ENCODE measurements at regions not wholly inside any gene's neighbourhood (a gene's known extent, or its start where the extent isn't known, plus 50 kb on each side); places are given as distances from the start of the nearest gene placed in this dataset.

DNA sequence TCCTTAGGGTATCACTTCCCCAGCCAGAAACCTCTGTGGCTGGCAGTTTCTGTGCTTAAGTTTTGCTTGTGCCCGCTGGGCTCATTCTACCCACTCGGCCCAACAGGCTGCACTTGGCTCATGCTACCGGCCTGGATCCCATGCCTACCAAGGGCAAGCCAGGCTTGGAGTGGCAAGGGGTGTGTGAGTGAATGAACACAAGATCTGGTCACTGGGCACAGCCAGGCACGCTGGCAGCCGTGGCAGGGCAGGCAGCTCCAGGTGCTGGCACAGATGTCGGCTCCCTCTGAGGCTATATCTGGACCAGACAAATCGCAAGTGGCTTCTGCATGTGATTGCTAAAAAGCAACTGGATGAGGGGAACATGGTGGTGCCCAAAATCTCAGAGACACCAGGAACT, 740.5 kb upstream of the B3GALT2 start:
- no peak overlapping the region for H3K4me3 ChIP-seq (ENCODE audit: control insufficient read depth, low read depth, low read length)
- DNase-seq (ENCODE audit: low read depth), result no peak

DNA sequence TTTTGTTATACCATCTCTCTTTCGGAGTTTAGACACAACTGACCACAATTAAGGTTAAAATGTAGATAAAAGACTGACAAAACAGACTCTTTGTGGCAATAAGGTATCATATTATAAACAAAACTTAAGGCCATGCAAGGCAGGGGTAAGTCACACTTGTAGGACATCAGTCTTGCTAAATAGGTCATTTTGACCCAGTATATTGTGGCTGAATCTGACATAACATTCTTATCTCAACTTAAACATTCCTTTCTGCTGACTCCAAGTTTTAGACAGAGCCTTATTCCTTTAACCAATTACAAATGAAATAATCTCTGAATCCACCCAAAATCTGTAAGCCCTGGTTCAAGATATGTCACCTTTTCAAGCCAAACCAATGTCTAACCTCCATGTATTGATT, 733.4 kb upstream of the B3GALT2 start:
- H3K4me3 ChIP-seq (ENCODE audit: control insufficient read depth, low read depth, low read length), result no peak overlapping the region
- no peak for DNase-seq (ENCODE audit: low read depth)
- TF ChIP-seq, protein P1, sequence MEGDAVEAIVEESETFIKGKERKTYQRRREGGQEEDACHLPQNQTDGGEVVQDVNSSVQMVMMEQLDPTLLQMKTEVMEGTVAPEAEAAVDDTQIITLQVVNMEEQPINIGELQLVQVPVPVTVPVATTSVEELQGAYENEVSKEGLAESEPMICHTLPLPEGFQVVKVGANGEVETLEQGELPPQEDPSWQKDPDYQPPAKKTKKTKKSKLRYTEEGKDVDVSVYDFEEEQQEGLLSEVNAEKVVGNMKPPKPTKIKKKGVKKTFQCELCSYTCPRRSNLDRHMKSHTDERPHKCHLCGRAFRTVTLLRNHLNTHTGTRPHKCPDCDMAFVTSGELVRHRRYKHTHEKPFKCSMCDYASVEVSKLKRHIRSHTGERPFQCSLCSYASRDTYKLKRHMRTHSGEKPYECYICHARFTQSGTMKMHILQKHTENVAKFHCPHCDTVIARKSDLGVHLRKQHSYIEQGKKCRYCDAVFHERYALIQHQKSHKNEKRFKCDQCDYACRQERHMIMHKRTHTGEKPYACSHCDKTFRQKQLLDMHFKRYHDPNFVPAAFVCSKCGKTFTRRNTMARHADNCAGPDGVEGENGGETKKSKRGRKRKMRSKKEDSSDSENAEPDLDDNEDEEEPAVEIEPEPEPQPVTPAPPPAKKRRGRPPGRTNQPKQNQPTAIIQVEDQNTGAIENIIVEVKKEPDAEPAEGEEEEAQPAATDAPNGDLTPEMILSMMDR (conservative IDR thresholded peaks at IDR 0.05; ENCODE audit: control insufficient read depth, insufficient read depth, low read depth, low read length), result no peak

More for the DNA sequence above, 740.5 kb upstream of the B3GALT2 start:
- TF ChIP-seq, protein P1 (conservative IDR thresholded peaks at IDR 0.05; ENCODE audit: control insufficient read depth, insufficient read depth, low read depth, low read length), result no peak

DNA sequence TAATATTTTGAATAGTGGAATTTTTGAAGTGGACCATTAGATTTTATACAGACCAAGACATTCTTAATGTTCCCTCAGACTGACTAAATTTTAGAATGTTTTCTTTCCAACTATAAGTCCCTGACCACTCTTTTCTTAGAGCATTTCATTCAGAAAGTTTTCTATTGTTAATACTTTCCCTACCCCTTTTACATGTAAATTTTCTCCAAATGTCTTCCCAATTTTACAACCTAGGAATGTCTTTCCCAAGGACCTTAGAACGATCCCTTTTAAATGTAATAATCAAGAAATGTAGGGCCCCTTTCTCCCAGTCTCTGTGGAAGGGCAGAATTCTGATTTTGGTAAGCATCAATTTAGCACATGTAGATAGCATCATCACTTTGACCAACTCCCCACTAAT, 730.0 kb upstream of the B3GALT2 start:
- TF ChIP-seq, protein P1 (conservative IDR thresholded peaks at IDR 0.05; ENCODE audit: control insufficient read depth, insufficient read depth, low read depth, low read length), result no peak
- no peak for DNase-seq (ENCODE audit: low read depth)

DNA sequence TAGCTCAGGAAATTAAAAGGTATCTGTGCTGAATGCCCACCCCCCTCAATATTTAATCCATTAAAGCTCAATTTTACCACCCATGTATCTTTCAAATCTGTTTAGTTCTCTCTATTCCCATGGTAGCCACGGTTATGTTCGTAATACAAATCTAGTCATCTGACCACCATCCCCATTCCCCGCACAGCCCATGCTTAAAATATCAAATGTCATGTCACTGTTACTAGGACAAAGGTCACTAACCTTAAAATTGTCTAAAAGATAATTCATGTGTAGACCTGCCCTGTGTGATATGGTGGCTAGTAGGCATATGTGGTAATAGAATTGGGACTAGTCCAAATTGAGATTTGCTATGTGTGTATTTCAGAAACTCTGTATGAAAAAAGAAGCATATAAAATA, 728.5 kb upstream of the B3GALT2 start:
- TF ChIP-seq, protein P1 (conservative IDR thresholded peaks at IDR 0.05; ENCODE audit: control insufficient read depth, insufficient read depth, low read depth, low read length), result no peak
- H3K4me3 ChIP-seq (ENCODE audit: control insufficient read depth, low read depth, low read length), result no peak overlapping the region
- DNase-seq (ENCODE audit: low read depth), result no peak

More for the DNA sequence above, 730.0 kb upstream of the B3GALT2 start:
- H3K4me3 ChIP-seq (ENCODE audit: control insufficient read depth, low read depth, low read length), result no peak overlapping the region

DNA sequence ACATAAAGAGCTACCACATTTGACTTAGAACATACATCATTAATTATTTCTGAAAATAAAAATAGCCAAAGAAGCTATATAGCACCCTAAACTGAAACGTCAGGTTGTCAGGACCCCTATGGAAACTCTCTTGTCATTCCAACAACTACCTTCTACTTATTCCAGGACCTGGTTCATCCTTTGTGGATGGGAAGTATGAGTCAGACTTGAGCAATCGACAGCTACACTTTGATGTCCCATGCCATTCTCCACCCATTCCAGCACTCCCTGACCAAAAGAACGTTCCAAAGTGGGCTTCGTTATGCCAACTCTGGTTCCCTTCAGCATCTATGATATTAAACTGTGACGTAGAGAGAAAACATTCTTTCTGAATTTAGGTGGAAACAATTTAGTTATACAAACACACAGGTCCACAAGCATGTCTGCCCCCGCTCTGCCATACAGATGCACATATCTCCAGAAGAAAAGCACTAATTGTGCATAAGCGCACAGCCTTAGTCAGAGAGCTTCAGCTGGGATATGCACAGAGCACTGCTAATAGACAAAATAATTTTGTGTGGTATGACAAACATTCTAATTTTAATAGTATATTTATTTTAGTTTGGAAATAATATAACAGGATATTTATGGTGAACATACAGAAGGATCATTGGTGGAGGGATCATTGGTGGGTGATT, 723.1 kb upstream of the B3GALT2 start:
- no peak for DNase-seq (ENCODE audit: low read depth)
- TF ChIP-seq, protein P1 (conservative IDR thresholded peaks at IDR 0.05; ENCODE audit: control insufficient read depth, insufficient read depth, low read depth, low read length), result no peak
- no peak overlapping the region for H3K4me3 ChIP-seq (ENCODE audit: control insufficient read depth, low read depth, low read length)

DNA sequence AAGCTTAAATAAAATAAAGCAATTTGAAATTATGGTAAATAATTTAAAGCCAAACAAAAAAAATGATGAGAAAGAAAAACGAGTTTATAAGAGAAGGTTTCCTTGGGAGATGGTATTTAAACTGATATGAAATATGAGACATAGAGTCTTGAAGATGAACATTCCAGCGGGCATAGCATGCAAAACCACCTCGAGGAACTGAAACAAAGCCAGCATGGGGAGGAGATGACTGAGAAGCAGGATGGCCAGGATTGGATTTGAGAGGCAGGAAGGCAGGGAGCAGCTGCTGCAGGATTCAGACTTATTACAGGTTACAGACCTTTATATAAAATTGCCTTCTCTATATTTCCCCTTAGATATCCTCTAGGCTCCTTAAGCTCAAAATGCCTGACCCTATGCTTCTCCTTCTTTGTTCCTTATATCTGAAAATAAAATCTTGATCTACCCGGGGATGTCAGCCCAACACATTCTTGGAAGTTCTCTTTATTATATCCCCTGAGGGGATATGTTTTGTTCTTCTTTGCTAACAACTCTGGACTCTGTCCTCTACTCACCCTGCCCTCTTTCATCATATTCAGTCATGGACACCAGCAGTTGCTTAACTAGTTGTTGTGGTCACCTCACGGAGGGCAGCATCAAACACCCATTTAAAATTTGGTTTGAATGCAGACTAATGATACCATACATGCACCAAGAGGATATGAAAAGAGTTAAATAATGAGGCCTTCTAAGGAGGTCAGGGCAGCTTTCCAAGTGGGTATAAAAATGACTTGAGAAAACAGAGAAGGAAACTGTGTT, 719.1 kb upstream of the B3GALT2 start:
- no peak overlapping the region for H3K4me3 ChIP-seq (ENCODE audit: control insufficient read depth, low read depth, low read length)
- TF ChIP-seq, protein P1 (conservative IDR thresholded peaks at IDR 0.05; ENCODE audit: control insufficient read depth, insufficient read depth, low read depth, low read length), result no peak
- DNase-seq (ENCODE audit: low read depth), result no peak
